GM18499 (cell line): ENCODE measurements at regions not wholly inside any gene's neighbourhood (a gene's known extent, or its start where the extent isn't known, plus 50 kb on each side); places are given as distances from the start of the nearest gene placed in this dataset.

Source experiments
- ATAC-seq: cut with Tn5 transposase; IDR thresholded peaks from one replicate; pipeline ENCODE4 v1.9.1; 2021; ENCODE audit warnings: moderate number of reproducible peaks; ENCODE audit not compliant: insufficient read depth, unreplicated experiment

GRCh38 chr15:62781081-62781497, 261.5 kb upstream of the TPM1 start:
- ATAC-seq: no peak

GRCh38 chr15:62782071-62782841, 260.3 kb upstream of the TPM1 start:
- no peak for ATAC-seq

- no peak for ATAC-seq
Observed at GRCh38 chr15:62782896-62783295, 259.7 kb upstream of the TPM1 start.

GRCh38 chr15:62783303-62783957, 259.1 kb upstream of the TPM1 start:
- ATAC-seq: no peak

- no peak for ATAC-seq
Observed at GRCh38 chr15:62785881-62786828, 256.4 kb upstream of the TPM1 start.

GRCh38 chr15:62787401-62787800, 255.1 kb upstream of the TPM1 start:
- no peak for ATAC-seq

GRCh38 chr15:62788224-62788623, 254.3 kb upstream of the TPM1 start:
- ATAC-seq: no peak

- no peak for ATAC-seq
Observed at GRCh38 chr15:62790546-62790945, 252.0 kb upstream of the TPM1 start.

GRCh38 chr15:62791694-62792093, 250.9 kb upstream of the TPM1 start:
- ATAC-seq: no peak

- ATAC-seq: no peak
Observed at GRCh38 chr15:62792986-62793751, 249.4 kb upstream of the TPM1 start.

GRCh38 chr15:62793752-62794144, 248.8 kb upstream of the TPM1 start:
- no peak for ATAC-seq

- no peak for ATAC-seq
Observed at GRCh38 chr15:62795171-62795570, 247.4 kb upstream of the TPM1 start.

GRCh38 chr15:62795700-62796695, 246.5 kb upstream of the TPM1 start:
- no peak for ATAC-seq

GRCh38 chr15:62797171-62797570, 245.4 kb upstream of the TPM1 start:
- ATAC-seq: no peak

GRCh38 chr15:62798536-62798935, 244.0 kb upstream of the TPM1 start:
- ATAC-seq: no peak

- ATAC-seq: no peak
Observed at GRCh38 chr15:62799037-62799436, 243.5 kb upstream of the TPM1 start.

GRCh38 chr15:62799919-62800318, 242.6 kb upstream of the TPM1 start:
- ATAC-seq: no peak

- no peak for ATAC-seq
Observed at GRCh38 chr15:62802612-62803011, 239.9 kb upstream of the TPM1 start.

- ATAC-seq: no peak
Observed at GRCh38 chr15:62803856-62804400, 238.6 kb upstream of the TPM1 start.
